Left cardiac atrium (tissue), 4 donors: ENCODE measurements at regions not wholly inside any gene's neighbourhood (a gene's known extent, or its start where the extent isn't known, plus 50 kb on each side); places are given as distances from the start of the nearest gene placed in this dataset.
A peak's percentile ranks its signal among the peaks of the same experiment; 100 is the strongest.

Experiments used
- ATAC-seq, 2 donors: fragments of 200-7000 bp; cut with Tn5 transposase; one replicate each; pipeline ENCODE4 v1.9.1; 2020; ENCODE audit warnings: mild to moderate bottlenecking in 2 of 2, moderate library complexity in 2 of 2
- DNase-seq: peaks from one replicate; pipeline ENCODE4 v3.0.0-alpha.2; 2020
- intact Hi-C, 2 donors: fragments of 100-400 bp; cut with DNase I; formaldehyde crosslinking; loops; one replicate each; pipeline versions ENCODE4 v1.14.1 to v1.15.1; 2022 to 2023
- donor health status: DM: no; HTN: yes; CAD: no.
- donor health status: DM: no; HTN: yes; CAD: no; lungs with severe emphysema.
- donor health status: DM: yes; HTN: yes; CAD: no.
- donor health status: Dilated cardiomyopathy.

DNA sequence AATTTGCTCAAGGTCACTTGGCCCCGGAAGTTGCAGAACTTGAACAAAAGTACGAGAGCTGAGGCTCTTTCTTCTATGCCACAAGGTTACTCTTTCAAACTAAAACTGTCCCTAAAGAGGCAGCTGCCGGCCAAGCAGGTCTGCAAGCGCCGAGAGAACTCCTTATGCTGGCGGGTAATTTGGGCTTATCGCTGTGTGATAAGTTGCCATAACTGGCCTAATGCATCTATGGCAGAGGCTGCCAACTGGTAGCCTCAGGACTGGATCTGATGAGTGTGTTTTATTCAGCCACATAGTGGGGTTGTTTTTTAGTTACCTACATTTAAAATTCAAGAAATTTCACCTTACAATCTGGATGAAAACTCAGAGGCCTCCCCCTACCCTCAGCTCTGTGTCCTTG, 68.1 kb upstream of the SPOCK1 start:
- DNase-seq (no peak), ATAC-seq (peak in 1 of 2 donors; percentile 22)
- intact Hi-C loops, result no loop called here

DNA sequence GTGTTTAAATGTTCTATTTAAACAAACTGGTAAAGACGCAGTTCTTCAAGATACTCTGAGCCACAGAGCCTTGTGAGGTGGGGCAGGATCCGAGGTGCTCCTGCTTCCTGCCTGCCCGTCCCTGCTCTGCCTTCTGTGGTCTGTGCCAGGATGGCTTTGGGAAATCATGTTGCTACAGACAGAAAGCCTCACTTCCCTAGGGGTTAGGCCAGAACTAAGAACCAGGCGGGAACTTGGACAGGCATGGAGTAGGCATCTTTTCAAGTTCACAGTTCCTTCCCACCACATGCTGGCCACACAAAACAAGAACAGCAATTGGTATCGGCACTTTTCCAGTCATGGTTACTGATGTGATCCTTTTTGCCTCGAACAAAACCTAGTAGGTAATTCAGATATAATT, 67.7 kb upstream of the SPOCK1 start:
- intact Hi-C loops, result no loop called here
- DNase-seq, result no peak
- peak; percentile 13 to 46 for ATAC-seq

DNA sequence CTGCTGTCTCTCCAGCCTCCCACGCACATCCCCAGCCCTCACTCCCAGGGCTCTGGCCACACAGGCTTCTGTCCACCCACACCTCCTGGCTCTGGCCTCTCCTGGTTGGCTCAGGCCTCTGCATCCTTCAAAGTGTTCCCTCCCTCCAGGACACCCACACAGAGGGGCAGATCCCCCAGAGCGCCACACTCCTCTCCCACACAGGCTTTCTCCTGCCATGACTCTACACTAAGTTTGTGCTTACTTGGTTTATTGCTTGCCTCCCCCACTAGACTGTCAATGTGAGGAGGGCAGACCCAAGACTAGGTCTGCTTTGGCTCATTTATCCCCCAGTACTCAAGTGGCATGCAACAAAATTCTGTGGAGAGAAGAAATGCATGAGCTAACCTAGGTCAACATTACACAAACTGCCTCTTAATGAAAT, 67.0 kb upstream of the SPOCK1 start:
- DNase-seq, result peak; percentile 26
- ATAC-seq, result peak in 1 of 2 donors; percentile 48
- intact Hi-C loops, result no loop called here

DNA sequence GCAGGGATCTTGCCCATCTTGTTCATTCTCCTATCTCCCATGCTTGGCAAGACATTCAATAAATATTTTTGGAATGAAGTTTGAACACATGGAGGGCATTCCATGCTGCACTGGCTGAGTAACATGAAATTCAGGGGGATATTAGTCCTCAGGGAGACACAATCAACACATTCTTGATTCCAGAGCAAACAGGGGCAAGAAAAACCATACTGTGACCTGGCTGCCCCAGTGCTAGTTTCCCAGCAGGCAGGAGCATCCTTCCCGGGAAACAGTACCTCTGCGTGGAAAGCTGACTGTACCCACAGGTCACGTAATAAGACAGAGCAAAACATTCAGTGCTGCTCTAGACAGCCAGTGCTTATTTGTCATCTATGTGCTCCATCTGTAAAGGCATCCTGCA, 66.3 kb upstream of the SPOCK1 start:
- ATAC-seq (no peak), DNase-seq (no peak)
- intact Hi-C loops, result no loop called here

DNA sequence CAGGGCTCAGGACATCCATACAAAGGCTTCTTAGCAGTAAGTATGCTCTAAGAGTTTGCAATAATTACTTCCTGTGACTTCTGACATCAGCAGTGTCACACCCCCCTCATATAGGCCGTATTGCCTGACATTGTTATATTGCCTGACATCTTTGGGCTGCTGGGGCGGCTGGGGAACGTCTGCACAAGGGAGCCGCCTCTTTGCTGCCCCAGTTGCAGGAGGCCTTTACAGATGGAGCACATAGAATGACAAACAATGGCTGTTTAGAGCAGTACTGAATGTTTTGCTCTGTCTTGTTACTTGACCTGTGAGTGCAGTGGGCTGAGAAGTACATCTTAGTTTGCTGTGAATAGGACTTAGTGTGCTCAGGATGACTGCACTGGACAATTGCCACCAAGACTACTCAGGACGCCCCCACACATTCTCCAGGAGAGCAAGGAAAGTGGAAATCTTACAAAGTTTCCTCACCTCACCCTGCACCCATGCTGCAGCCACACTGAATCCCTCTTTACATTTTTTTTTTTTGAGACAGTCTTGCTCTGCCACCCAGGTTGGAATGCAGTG, 65.4 kb upstream of the SPOCK1 start:
- DNase-seq, result no peak
- intact Hi-C loops, result no loop called here
- peak; percentile 3 to 6 for ATAC-seq

DNA sequence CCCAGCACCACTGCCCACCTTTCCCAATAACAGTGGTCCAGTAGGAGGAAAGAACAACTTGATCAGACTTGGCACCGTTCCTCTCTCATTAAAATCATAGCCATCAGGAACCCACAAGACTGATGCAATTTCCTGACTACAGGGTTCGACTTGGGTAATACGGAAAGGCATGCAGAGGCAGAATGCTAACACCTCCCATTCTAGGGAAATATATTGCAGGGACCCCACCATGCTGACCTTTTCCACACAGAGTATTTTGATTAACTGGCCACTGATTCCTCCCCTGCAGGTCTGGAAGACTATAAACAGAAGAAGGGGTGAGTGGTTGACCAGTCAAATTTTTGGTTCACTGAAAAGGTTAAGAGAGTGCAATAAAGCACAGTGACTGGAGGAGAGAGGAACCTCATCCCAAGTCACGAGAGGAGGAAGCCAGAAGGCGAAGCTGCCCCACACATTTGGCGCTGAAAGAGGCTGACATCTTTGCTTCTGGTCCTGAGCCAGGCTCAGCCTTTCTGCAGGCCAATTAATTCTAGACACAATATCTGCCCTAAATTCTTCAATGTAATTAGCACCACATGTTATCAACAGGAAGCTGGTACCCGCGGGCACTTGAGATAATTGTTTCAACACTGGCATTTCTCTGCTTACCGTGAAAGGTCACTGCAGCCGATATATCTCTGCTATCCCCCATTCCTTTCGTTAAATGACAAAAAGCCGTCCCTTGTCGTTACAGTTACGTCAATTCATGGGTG, 64.7 kb upstream of the SPOCK1 start:
- peak; percentile 46 for DNase-seq
- intact Hi-C loops, result no loop called here
- peak; percentile 44 to 54 for ATAC-seq

DNA sequence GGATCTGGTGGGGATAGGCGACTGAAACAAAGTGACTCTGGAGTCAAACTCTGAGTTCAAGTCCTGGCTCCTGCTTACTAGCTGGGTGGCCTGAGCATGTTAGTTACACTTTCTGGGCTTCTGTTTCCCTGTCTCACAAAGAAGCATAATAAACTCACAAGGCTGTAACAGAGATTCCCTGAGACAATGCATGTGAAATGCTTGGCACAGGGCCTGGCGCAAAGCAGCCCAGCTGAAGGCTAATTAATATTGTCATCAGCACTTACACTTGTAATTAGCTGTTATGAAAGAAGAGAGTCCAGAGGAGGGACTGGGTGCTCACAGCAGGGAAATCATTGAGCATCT, 64.1 kb upstream of the SPOCK1 start:
- DNase-seq (no peak), ATAC-seq (no peak)
- intact Hi-C loops, result no loop called here

DNA sequence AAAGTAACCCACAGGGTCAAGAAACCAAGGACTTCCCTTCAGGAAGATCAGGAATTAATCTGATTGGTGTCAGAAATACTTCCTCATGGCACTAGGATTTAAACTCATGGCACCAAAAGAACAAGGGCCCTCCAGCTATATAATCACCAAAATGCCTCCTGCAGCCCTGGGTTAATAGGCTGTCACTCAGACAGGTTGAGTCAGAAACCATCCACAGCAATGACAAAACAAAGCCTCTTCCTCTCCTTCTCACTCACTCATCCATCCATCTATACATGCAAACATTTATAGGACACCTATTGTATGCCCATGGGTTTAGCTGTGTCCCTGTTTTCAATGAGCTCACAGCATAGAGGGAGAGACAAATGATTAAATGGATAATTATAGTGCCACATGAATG, 62.5 kb upstream of the SPOCK1 start:
- DNase-seq (no peak), ATAC-seq (no peak)
- intact Hi-C loops, result no loop called here

DNA sequence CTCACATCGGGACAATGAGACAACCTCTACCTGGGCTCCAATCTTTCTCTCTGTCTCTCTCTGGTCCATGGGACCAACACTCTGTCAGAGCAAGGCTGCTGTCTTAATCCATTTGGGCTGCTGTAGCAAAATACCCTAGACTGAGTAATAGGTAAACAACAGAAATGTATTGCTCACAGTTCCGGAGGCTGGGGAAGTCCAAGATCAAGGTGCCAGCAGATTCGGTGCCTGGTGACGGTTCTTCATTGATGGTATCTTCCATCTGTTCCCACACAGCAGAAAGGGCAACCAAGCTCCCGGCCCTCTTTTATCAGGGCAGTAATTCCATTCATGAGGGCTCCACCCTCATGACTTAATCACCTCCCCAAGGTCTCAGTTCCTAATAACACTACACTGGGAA, 61.3 kb upstream of the SPOCK1 start:
- intact Hi-C loops, result no loop called here
- ATAC-seq, result no peak
- no peak for DNase-seq
